H1 (cell line): ENCODE measurements at regions not wholly inside any gene's neighbourhood (a gene's known extent, or its start where the extent isn't known, plus 50 kb on each side); places are given as distances from the start of the nearest gene placed in this dataset.

Experiments used
- CTCF ChIA-PET: fragments of 300-600 bp; sonication (Branson Sonifier 250); formaldehyde crosslinking; loops from one replicate; lab custom pipeline; 2021; ENCODE audit not compliant: partially characterized antibody; lab: Charles Lee
- POLR2A ChIA-PET: fragments of 300-600 bp; sonication (Branson Sonifier 250); formaldehyde crosslinking; loops from one replicate; lab custom pipeline; 2021; ENCODE audit warnings: inconsistent platforms; ENCODE audit not compliant: partially characterized antibody; lab: Charles Lee
- DNase-seq, 2 experiments: peaks; one replicate each; pipeline versions ENCODE4 v3.0.0 to v3.0.0-alpha.2; 2010 to 2022; ENCODE audit warnings: low spot score in 2 of 2, low read depth in 1 of 2, mixed read lengths in 1 of 2
- FAIRE-seq: peaks from 2 replicates; lab custom pipeline; 2011; peaks lifted over from hg19 to GRCh38; lab: Jason Lieb, UNC
- H2AFZ ChIP-seq: 2 replicates; pipeline ENCODE4 v1.8.1; 2012; ENCODE audit warnings: low read length, inconsistent platforms
- H2AK5ac ChIP-seq: 2 replicates; pipeline ENCODE4 v1.6.1; 2013; ENCODE audit warnings: low read depth, low read length
- H2BK120ac ChIP-seq: replicated peaks from 2 replicates; pipeline ENCODE3; 2013; ENCODE audit warnings: low read depth, low read length, inconsistent platforms
- H2BK12ac ChIP-seq: 2 replicates; pipeline ENCODE4 v1.6.1; 2013; ENCODE audit warnings: low read depth, low read length
- H2BK15ac ChIP-seq: 2 replicates; pipeline ENCODE4 v1.6.1; 2013; ENCODE audit warnings: low read length
- H2BK20ac ChIP-seq: 2 replicates; pipeline ENCODE4 v1.6.1; 2013; ENCODE audit warnings: low read length
- H2BK5ac ChIP-seq: 2 replicates; pipeline ENCODE4 v1.6.1; 2013; ENCODE audit warnings: low read depth, low read length
- H3K14ac ChIP-seq: 2 replicates; pipeline ENCODE4 v1.6.1; 2013; ENCODE audit warnings: inconsistent platforms; ENCODE audit not compliant: insufficient read length
- H3K18ac ChIP-seq: 2 replicates; pipeline ENCODE4 v1.6.1; 2013; ENCODE audit warnings: low read length; ENCODE audit errors: extremely low read depth
- H3K23ac ChIP-seq: 2 replicates; pipeline ENCODE4 v1.6.1; 2013; ENCODE audit warnings: inconsistent platforms; ENCODE audit not compliant: insufficient read length
- H3K23me2 ChIP-seq: 2 replicates; pipeline ENCODE4 v1.6.1; 2013; ENCODE audit warnings: low read depth, low read length
- H3K27ac ChIP-seq: 2 replicates; pipeline ENCODE4 v1.6.1; 2011; ENCODE audit warnings: low read depth, low read length, inconsistent platforms
- H3K27me3 ChIP-seq, 4 experiments: replicated peaks in 1 of 4; 1 replicate in 1 of 4; 2 replicates in 3 of 4; pipeline versions ENCODE4 v1.6.1 to v1.8.1; 2011 to 2013; ENCODE audit warnings: low read length in 3 of 4, mild to moderate bottlenecking in 3 of 4, inconsistent platforms in 2 of 4, mixed read lengths in 2 of 4, moderate library complexity in 1 of 4; ENCODE audit not compliant: control insufficient read depth in 3 of 4, insufficient read depth in 3 of 4; ENCODE audit errors: extremely low read depth in 1 of 4
- H3K36me3 ChIP-seq, 4 experiments: 2 replicates each; pipeline versions ENCODE4 v1.6.1 to v1.8.1; 2011 to 2013; ENCODE audit warnings: mild to moderate bottlenecking in 4 of 4, low read length in 3 of 4, moderate library complexity in 2 of 4, control low read depth in 1 of 4, inconsistent platforms in 1 of 4; ENCODE audit not compliant: insufficient read depth in 4 of 4, control insufficient read depth in 2 of 4
- H3K4ac ChIP-seq: replicated peaks from 2 replicates; pipeline ENCODE3; 2013; ENCODE audit warnings: low read length, low read depth, mixed read lengths, inconsistent platforms; ENCODE audit not compliant: insufficient read length
- H3K4me1 ChIP-seq, 4 experiments: replicated peaks in 1 of 4; 1 replicate in 1 of 4; 2 replicates in 3 of 4; pipeline versions ENCODE4 v1.6.1 to v1.8.1; 2011 to 2013; ENCODE audit warnings: low read length in 3 of 4, inconsistent platforms in 2 of 4, mixed read lengths in 1 of 4; ENCODE audit not compliant: insufficient read depth in 4 of 4, control insufficient read depth in 3 of 4
- H3K4me2 ChIP-seq, 2 experiments: 2 replicates each; pipeline versions ENCODE4 v1.6.1 to v1.8.1; 2011 to 2013; ENCODE audit warnings: low read depth in 2 of 2, low read length in 2 of 2, control low read depth in 1 of 2, inconsistent platforms in 1 of 2, mild to moderate bottlenecking in 1 of 2; ENCODE audit not compliant: insufficient read depth in 1 of 2
- H3K4me3 ChIP-seq, 4 experiments: fragments of 200-600, 300-600 bp in 1 of 4; sonication (generic), shearing (Covaris generic), sonication (Bioruptor Twin) in 1 of 4; 2 replicates each; pipeline versions ENCODE4 v1.5.1 to v1.8.1; 2011 to 2016; ENCODE audit warnings: low read length in 4 of 4, low read depth in 3 of 4, control low read depth in 2 of 4, inconsistent platforms in 2 of 4, mild to moderate bottlenecking in 2 of 4, mixed read lengths in 1 of 4, moderate library complexity in 1 of 4; ENCODE audit not compliant: insufficient read depth in 2 of 4; ENCODE audit errors: extremely low read depth in 1 of 4
- H3K56ac ChIP-seq: replicated peaks from 2 replicates; pipeline ENCODE3; 2013; ENCODE audit warnings: low read depth, mild to moderate bottlenecking, mixed read lengths, low read length, inconsistent platforms; ENCODE audit not compliant: insufficient read length
- H3K79me1 ChIP-seq: 2 replicates; pipeline ENCODE4 v1.6.1; 2013; ENCODE audit warnings: low read depth, low read length, control low read depth
- H3K79me2 ChIP-seq, 2 experiments: 2 replicates each; pipeline versions ENCODE4 v1.6.1 to v1.8.1; 2012 to 2013; ENCODE audit warnings: low read length in 2 of 2, mild to moderate bottlenecking in 2 of 2, inconsistent platforms in 1 of 2; ENCODE audit not compliant: insufficient read depth in 2 of 2, control insufficient read depth in 1 of 2
- H3K9ac ChIP-seq, 4 experiments: replicated peaks in 1 of 4; 1 replicate in 1 of 4; 2 replicates in 3 of 4; pipeline versions ENCODE4 v1.6.1 to v1.8.1; 2011 to 2013; ENCODE audit warnings: low read depth in 3 of 4, low read length in 3 of 4, control low read depth in 2 of 4, mild to moderate bottlenecking in 2 of 4, moderate library complexity in 2 of 4, inconsistent platforms in 1 of 4; ENCODE audit errors: extremely low read depth in 1 of 4
- H3K9me3 ChIP-seq, 2 experiments: 2 replicates each; pipeline versions ENCODE4 v1.6.1 to v1.8.1; 2012 to 2013; ENCODE audit warnings: mild to moderate bottlenecking in 2 of 2, moderate library complexity in 2 of 2, control low read depth in 1 of 2, inconsistent platforms in 1 of 2, low read depth in 1 of 2, low read length in 1 of 2, mixed read lengths in 1 of 2; ENCODE audit not compliant: insufficient read depth in 2 of 2
- H4K20me1 ChIP-seq, 2 experiments: replicated peaks in 1 of 2; 2 replicates each; pipeline versions ENCODE3 to v1.8.1; 2011 to 2013; ENCODE audit warnings: inconsistent platforms in 2 of 2, low read length in 2 of 2, mild to moderate bottlenecking in 1 of 2; ENCODE audit not compliant: insufficient read depth in 2 of 2, control insufficient read depth in 1 of 2
- H4K5ac ChIP-seq: 2 replicates; pipeline ENCODE4 v1.6.1; 2013; ENCODE audit warnings: low read length, low read depth, mixed read lengths, inconsistent platforms; ENCODE audit not compliant: insufficient read length
- H4K8ac ChIP-seq: 2 replicates; pipeline ENCODE4 v1.8.0; 2013; ENCODE audit warnings: mild to moderate bottlenecking, moderate library complexity, low read length, inconsistent platforms; ENCODE audit not compliant: insufficient read depth; ENCODE audit errors: extremely low read depth
- H4K91ac ChIP-seq: replicated peaks from 2 replicates; pipeline ENCODE3; 2013; ENCODE audit warnings: low read length, mixed read lengths, inconsistent platforms; ENCODE audit not compliant: insufficient read length
- CHD2 ChIP-seq: IDR thresholded peaks from 2 replicates; pipeline ENCODE4 v1.6.1; 2012; ENCODE audit warnings: low read length, improper control_type of control experiment
- EP300 ChIP-seq, 2 experiments: IDR thresholded peaks; 1 replicate in 1 of 2; 2 replicates in 1 of 2; pipeline ENCODE4 v1.6.1; 2011 to 2012; ENCODE audit warnings: low read depth in 2 of 2, low read length in 2 of 2, mild to moderate bottlenecking in 2 of 2, borderline replicate concordance in 1 of 2, inconsistent platforms in 1 of 2, moderate library complexity in 1 of 2
- POLR2A ChIP-seq, 2 experiments: IDR thresholded peaks; 1 replicate in 1 of 2; 2 replicates in 1 of 2; pipeline ENCODE4 v1.6.1; 2011; ENCODE audit warnings: low read depth in 2 of 2, low read length in 2 of 2, mild to moderate bottlenecking in 2 of 2; ENCODE audit errors: control extremely low read depth in 1 of 2
- RAD21 ChIP-seq, 2 experiments: IDR thresholded peaks in 1 of 2; conservative IDR thresholded peaks in 1 of 2; 2 replicates each; pipeline ENCODE4 v1.6.1; 2011; ENCODE audit warnings: low read depth in 2 of 2, low read length in 2 of 2, improper control_type of control experiment in 1 of 2, inconsistent platforms in 1 of 2, mild to moderate bottlenecking in 1 of 2, moderate library complexity in 1 of 2
- WGBS, 2 experiments: shearing (Covaris generic) in 1 of 2; methylation state at CpG; one replicate each; pipeline versions ENCODE4 v1.1.6 to v1.1.7; 2013 to 2015; ENCODE audit warnings: low lambda C conversion rate in 2 of 2, mixed read lengths in 2 of 2, inconsistent platforms in 1 of 2, low coverage in 1 of 2, missing lambda C conversion rate in 1 of 2; ENCODE audit not compliant: insufficient replicate concordance in 2 of 2, insufficient coverage in 1 of 2, insufficient read length in 1 of 2; ENCODE audit errors: extremely low coverage in 1 of 2, missing lambda C conversion rate in 1 of 2; 5-methylcytosine and 5-hydroxymethylcytosine counted together
- TF ChIP-seq, protein P1 (sequence below): IDR thresholded peaks from 2 replicates; pipeline ENCODE4 v1.6.1; 2012; ENCODE audit warnings: inconsistent platforms
- TF ChIP-seq, protein P2 (sequence below): IDR thresholded peaks from 2 replicates; pipeline ENCODE4 v1.6.1; 2011; ENCODE audit warnings: low read depth, mild to moderate bottlenecking, low read length; ENCODE audit not compliant: insufficient read depth

DNA sequence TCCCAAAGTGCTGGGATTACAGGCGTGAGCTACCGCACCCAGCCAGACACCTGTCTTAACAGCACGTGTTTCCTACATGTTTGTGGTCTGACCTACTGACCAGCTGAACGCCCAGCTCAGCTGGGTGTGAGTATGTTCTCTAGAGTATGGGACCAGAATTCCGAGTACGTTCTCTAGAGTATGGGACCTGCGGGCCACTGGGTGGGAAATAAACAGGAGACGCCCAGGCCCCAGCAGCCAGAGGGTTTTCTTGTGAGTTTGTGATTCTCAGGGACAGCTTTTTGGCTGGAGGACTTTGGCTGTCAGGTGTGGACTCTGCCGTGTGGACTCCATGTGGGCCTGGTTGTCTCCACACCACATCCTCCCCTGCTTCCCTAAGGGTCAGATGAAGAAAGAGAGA lies 87.3 kb downstream of the CHRD start:
- Histone ChIP-seq H3K18ac (no peak overlapping the region), H3K9ac (no peak overlapping the region), H3K36me3 (no peaks in the 10 kb centered on the region), H3K9me3 (no peaks in the 10 kb centered on the region), H2AK5ac (no peak overlapping the region), H3K79me1 (no peaks in the 10 kb centered on the region), H2BK5ac (no peak overlapping the region), H3K4me1 (peaks cover 0 to 3% (median 2%) of the 10 kb centered on the region in 4 experiments; a peak in 6 of 7 replicates), H4K8ac (no peak overlapping the region), H4K91ac (no peak overlapping the region), H4K5ac (no peak overlapping the region), H3K27me3 (no peaks in the 10 kb centered on the region), H3K4me3 (no peak overlapping the region), H3K23me2 (no peaks in the 10 kb centered on the region), H3K79me2 (no peaks in the 10 kb centered on the region), H2AFZ (no peak overlapping the region), H3K14ac (no peak overlapping the region), H2BK120ac (no peak overlapping the region), H2BK12ac (no peak overlapping the region), H3K27ac (no peak overlapping the region), H2BK15ac (no peak overlapping the region), H3K23ac (no peak overlapping the region), H2BK20ac (no peak overlapping the region), H3K4me2 (no peak overlapping the region), H3K56ac (no peak overlapping the region), H3K4ac (no peak overlapping the region), H4K20me1 (no peaks in the 10 kb centered on the region)
- DNase-seq (no peak), FAIRE-seq (no peak)
- CTCF ChIA-PET, result interaction anchor here (0.8 to 6.4 kb wide), 32 partner anchors 8 to 341 kb away, joined by 3 to 150 read pairs (median 14); partner anchors contain the start of gene CHRD
- 87% methylated on average over 9 of the region's 9 CpGs; no CpG with 5 or more reads in 1 of the 2 experiments for WGBS, 2 experiments
- TF ChIP-seq, protein P1, sequence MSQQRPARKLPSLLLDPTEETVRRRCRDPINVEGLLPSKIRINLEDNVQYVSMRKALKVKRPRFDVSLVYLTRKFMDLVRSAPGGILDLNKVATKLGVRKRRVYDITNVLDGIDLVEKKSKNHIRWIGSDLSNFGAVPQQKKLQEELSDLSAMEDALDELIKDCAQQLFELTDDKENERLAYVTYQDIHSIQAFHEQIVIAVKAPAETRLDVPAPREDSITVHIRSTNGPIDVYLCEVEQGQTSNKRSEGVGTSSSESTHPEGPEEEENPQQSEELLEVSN, result no peak
- no peak for TF ChIP-seq POLR2A (IDR thresholded peaks at IDR 0.05; ENCODE audit: control extremely low read depth in 1 of 2, low read depth in 2 of 2, low read length in 2 of 2)
- TF ChIP-seq EP300 (IDR thresholded peaks at IDR 0.05; ENCODE audit: borderline replicate concordance in 1 of 2, low read depth in 2 of 2, low read length in 2 of 2), result no peak
- TF ChIP-seq, protein P2, sequence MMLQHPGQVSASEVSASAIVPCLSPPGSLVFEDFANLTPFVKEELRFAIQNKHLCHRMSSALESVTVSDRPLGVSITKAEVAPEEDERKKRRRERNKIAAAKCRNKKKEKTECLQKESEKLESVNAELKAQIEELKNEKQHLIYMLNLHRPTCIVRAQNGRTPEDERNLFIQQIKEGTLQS, result no peak
- TF ChIP-seq RAD21 (IDR thresholded peaks at IDR 0.05 in 1 of 2, conservative IDR thresholded peaks at IDR 0.05 in 1 of 2; ENCODE audit: low read depth in 2 of 2, low read length in 2 of 2), result no peak
- no peak for TF ChIP-seq CHD2
- POLR2A ChIA-PET, result no interaction called here
